RWPE1 (cell line): ENCODE measurements at regions not wholly inside any gene's neighbourhood (a gene's known extent, or its start where the extent isn't known, plus 50 kb on each side); places are given as distances from the start of the nearest gene placed in this dataset.
A peak's percentile ranks its signal among the peaks of the same experiment; 100 is the strongest.
"Not testable (repeated sequence)": the region's sequence is repeated elsewhere in the genome, so short reads cannot be mapped to it uniquely, and the experiment has no call there.

Experiments used
- CTCF ChIA-PET: fragments of 350-600 bp; sonication (Branson Sonifier 250); formaldehyde crosslinking; extraction: SDS; loops from one replicate; lab custom pipeline; 2021; lab: Yijun Ruan, JAX
- POLR2A ChIA-PET: fragments of 400-600 bp; formaldehyde crosslinking; extraction: SDS; loops from one replicate; lab custom pipeline; 2020; ENCODE audit warnings: antibody characterized with exemption; ENCODE audit not compliant: low non-redundant PET; lab: Yijun Ruan, JAX
- DNase-seq: peaks from one replicate; pipeline ENCODE4 v3.0.0; 2012; ENCODE audit warnings: low spot score
- H3K27ac ChIP-seq: fragments of 450-650 bp; 2 replicates; pipeline ENCODE4 v1.5.1; 2017

DNA sequence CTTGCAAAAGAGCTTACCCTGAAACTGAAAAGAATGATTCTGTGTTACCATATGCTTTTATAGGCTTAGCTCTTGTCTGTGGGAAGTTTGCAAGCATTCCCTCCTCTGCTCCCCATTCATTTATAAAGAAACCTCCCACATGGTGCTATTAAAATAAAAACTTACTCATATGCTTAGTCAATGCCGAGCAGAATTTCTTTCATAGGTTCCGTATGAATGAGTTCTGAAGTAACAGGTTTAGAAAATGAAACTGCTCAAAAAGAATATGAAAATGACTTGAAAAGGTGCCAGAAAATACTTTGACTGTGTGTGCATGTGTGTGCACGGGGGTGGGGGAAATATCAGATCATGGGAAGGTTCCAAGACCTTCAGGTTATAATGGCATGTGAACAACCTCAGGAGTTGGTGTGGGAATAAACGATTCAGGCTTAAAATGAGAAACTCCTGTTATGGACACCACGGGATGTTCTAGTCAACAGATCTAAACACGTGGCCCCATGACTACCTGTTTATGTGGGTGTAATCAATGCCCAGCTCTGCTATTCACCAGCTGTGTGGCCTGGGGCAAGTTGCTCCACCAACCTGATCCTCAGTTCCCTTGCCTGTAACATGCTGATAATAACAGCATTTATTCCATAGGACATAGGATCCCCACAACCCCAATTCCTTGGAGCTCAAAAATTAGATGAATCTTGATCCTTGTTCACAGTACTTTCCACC, 293.7 kb upstream of the PLGLB1 start:
- DNase-seq, CTCF ChIA-PET, H3K27ac ChIP-seq, POLR2A ChIA-PET: not testable (repeated sequence)

- DNase-seq, POLR2A ChIA-PET, H3K27ac ChIP-seq, CTCF ChIA-PET: not testable (repeated sequence)
Observed at GRCh38 chr2:87317193-87317592, 295.5 kb upstream of the PLGLB1 start.

DNA sequence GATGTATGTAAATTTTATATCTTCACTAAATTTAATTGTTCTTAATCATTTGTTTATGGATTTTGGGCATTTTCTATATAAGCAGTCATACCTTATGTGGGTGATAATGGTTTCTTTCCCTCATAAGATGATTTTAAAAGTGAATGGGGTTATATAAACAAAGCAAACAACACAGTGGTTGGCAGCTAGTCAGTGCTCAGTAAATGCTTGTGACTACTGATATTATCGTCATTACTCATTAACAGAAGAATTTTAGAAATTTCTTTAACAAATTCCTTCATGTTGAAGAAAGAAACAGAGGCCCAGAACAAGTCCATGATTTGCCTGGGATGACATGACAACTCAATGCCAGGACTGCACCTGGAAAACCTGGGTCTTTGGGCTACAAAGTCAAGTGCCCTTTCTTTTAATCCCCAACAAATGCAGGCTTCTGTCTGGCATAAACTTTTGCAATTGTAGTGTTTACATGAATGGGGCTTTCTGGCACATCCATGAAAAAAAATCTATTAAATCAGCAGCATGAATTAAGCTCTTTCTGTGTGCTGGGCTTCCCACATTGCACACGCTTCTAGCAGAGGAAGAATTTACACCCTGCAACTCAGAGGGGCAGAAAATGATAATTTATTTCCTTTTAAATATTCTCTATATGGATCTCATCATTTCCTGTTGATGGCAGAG, 297.3 kb upstream of the PLGLB1 start:
- peak overlapping the region; percentile 64; the same call in 1 of the 2 replicates for H3K27ac ChIP-seq
- DNase-seq, POLR2A ChIA-PET, CTCF ChIA-PET: not testable (repeated sequence)

DNA sequence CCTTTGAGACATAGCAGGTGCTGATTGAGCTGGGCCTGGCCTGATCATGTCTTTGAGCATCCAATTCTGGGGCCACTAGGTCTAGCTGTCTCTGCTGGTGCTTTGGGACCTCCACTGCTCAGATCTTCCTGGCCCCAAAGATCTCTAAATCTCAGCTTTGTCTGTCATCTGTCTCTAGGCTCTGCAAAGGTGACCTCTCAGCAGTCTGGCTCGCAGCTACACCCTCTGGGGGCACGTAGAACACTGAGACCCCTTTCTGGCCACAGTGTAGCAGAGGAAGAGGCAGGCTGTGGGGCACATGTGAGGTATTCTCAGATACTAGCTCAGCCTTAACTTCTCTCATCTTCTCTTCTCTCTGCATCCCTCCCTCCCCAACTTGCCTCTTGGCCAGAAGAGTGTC, 298.1 kb upstream of the PLGLB1 start:
- not testable (repeated sequence) for DNase-seq

GRCh38 chr2:87321201-87321600, 299.6 kb upstream of the PLGLB1 start:
- H3K27ac ChIP-seq, DNase-seq, CTCF ChIA-PET, POLR2A ChIA-PET: not testable (repeated sequence)

More for the DNA sequence above, 298.1 kb upstream of the PLGLB1 start:
- CTCF ChIA-PET, POLR2A ChIA-PET: not testable (repeated sequence)
- peak overlapping the region; percentile 75 for H3K27ac ChIP-seq

DNA sequence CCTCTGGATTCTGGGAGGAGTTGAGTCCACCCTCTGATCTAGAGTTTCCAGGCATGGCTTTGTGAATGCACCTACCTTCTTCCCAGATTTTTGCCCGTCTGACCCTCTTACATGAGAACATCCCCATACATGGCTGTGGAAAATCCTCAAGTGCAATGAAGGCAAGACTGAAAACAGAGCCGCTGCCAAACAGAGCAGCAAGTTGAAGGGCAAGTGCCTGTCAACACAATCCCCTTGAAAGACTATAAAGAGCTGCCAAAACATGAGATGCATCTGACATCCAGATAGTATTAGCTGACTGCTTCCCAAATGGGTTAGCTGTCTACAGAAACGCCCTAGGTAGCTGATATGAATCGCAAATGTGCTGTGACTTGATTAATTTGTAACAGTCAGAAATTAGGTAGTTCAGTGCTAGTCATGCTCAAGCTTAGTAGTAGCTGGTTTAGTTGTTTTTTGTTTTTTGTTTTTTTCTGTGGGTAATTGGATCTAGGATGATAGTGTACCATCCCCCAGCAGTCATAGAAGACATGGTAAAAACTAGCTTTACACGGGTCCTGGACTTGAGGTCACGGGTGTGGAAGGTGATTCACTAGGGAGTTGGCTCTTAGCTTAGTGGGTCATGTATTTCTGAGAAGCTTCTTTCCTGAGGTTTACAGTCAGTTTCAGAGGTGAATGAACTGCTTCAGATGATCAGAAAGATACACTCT, 302.8 kb upstream of the PLGLB1 start:
- CTCF ChIA-PET, POLR2A ChIA-PET, H3K27ac ChIP-seq, DNase-seq: not testable (repeated sequence)

- CTCF ChIA-PET, DNase-seq, POLR2A ChIA-PET: not testable (repeated sequence)
- H3K27ac ChIP-seq = peak overlapping the region; percentile 76
Observed at GRCh38 chr2:87325042-87325910, 303.6 kb upstream of the PLGLB1 start.

DNA sequence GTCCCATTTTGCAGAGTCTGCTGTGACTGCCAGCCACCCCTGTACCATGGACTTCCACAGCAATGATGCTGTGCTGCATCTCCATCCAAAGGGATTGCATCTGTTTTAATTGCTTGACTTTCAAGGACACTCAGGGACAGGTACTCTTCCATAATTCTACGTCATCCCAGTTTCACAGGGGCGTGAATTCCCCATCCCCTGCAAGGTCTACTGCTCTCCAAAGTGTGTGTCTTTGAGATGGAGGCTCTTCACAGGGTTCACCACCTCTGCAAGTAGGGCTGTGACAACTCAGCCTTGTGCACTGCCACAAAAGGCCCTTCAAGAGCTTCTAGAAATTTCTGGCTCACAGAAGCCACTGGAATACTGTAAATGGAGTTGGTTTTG, 304.3 kb upstream of the PLGLB1 start:
- CTCF ChIA-PET, POLR2A ChIA-PET, DNase-seq: not testable (repeated sequence)
- peak overlapping the region; percentile 76 for H3K27ac ChIP-seq

DNA sequence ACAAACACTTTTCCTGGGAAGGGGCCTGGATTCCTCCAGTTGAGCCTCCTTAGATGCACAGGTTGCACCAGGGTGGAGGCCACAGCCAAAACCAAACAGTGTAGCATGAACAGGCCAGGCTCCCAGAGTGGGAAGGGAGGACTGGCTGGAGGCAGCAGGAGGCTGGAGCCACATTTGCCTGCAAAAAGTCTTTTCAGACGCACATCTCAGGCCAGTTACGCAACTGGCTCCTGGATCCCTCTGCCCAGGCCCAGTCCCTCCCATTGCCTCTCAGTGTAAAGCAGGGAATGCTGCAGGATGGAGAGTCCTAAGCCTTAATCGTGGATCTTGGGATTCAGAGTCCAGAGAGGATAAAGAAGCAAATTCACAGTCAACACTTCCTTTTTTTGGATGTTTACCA, 305.1 kb upstream of the PLGLB1 start:
- POLR2A ChIA-PET, DNase-seq, CTCF ChIA-PET, H3K27ac ChIP-seq: not testable (repeated sequence)

DNA sequence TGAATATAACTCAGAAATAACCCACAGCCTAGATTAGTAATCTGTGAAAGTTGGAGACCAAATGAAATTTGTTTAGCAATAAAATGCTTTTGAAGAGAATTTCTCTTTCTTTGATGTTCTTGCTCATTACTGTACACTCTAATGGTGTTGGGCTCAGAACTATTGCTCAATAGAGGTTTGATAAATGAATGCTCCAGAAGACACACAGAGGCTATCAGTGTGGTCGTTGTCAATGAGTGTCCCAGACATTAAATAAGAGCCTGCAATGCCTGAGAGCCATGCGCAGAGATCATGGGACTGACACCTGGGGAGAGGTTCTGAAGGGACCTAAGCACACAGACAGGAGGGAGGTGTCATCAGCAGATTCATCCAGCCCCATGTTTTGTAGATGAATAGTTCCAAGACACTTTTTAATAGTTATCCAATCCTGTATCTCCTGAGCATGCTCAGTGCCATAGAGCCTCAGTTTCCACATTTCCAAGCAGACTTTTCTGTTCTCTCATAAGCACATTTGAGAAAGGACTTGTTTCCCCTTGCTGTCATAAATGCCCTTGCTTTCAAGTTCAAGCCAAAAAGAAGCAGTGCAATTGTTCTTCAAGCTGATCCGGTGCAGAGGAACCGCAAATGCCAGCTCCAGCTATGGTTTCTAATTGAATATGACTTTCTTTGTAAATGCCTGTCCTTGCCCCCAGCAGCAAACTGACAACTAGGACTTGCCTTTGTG, 306.2 kb upstream of the PLGLB1 start:
- POLR2A ChIA-PET, CTCF ChIA-PET, H3K27ac ChIP-seq, DNase-seq: not testable (repeated sequence)

DNA sequence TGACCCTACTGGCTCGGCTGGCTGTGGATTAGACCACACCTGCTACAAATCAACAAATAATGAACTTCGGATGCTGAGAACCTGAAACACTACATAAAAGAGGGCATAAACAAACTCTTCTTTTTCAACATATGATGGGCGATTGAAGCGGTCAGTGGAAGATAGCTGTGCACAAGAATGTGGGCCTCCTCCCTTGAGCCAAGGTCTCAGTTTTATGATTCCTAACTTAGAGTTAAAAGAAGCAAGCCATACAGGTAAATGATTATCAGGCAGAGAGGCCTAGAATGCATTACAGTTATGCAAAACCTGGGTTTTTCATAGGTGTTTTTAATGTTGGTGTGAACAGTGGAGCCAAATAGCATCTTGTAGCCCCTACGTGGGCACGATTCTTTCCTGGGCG, 307.9 kb upstream of the PLGLB1 start:
- POLR2A ChIA-PET, DNase-seq, CTCF ChIA-PET, H3K27ac ChIP-seq: not testable (repeated sequence)

GRCh38 chr2:87330486-87330885, 308.8 kb upstream of the PLGLB1 start:
- CTCF ChIA-PET, H3K27ac ChIP-seq, POLR2A ChIA-PET: not testable (repeated sequence)

DNA sequence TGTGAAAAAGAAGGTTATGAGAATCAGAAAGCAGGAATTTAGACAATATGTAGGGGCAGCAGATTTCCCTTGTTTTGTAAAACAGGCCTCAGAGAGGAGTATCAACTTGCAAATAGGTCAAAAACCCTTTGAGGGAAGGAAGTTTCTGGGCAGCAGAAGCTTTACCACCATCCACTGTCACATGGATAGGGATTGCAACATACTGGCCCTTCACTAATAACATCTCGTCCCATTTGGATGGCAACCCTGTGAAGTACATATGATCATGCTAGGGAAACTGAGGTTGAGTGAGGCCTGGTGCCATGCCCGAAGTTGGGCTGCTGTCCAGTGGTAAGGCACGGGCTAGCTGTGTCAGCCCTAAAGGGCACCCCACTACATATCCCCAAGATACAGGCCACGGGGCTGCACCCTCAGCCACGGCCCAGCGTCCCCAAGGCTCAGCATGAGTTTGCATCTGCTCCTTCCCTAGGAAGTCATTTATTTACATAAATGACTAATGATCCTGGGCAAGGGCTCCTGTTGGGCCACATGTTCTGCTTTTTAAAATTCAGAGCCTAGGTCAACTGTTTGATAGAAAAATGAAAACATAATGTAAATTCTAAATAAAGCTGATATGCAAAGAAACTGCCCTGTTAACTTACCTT, 310.4 kb upstream of the PLGLB1 start:
- DNase-seq, CTCF ChIA-PET, H3K27ac ChIP-seq, POLR2A ChIA-PET: not testable (repeated sequence)

More at GRCh38 chr2:87330486-87330885, 308.8 kb upstream of the PLGLB1 start:
- not testable (repeated sequence) for DNase-seq

DNA sequence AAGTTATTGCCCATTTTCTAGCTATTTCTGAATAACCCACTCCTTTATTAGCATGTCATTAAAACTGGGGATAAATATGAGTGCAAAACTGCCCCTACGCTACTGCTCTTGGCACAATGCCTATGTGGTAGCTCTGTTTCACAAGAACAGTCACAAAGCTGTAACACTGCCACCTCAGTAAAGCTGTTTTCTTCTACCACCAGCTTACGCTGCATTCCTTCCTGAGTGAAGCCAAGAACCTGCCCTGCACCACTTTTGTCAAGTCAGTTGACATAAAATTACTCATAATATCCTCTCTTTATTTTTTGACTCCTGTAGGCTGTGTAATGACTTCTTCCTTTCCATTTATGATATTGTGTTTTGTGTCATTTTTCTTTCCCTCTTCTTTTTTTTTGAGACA, 313.2 kb upstream of the PLGLB1 start:
- DNase-seq, POLR2A ChIA-PET, CTCF ChIA-PET, H3K27ac ChIP-seq: not testable (repeated sequence)

- CTCF ChIA-PET, POLR2A ChIA-PET, H3K27ac ChIP-seq, DNase-seq: not testable (repeated sequence)
Observed at GRCh38 chr2:87338998-87339397, 317.4 kb upstream of the PLGLB1 start.
